Choroid plexus epithelial cell (primary cell): ENCODE measurements at regions not wholly inside any gene's neighbourhood (a gene's known extent, or its start where the extent isn't known, plus 50 kb on each side); places are given as distances from the start of the nearest gene placed in this dataset.
A peak's percentile ranks its signal among the peaks of the same experiment; 100 is the strongest.

Experiments used
- DNase-seq: peaks from one replicate; pipeline ENCODE4 v3.0.0-alpha.2; 2010; ENCODE audit warnings: low read depth
- H3K4me3 ChIP-seq: 2 replicates; pipeline ENCODE4 v1.5.1; 2011; ENCODE audit warnings: low read depth, mild to moderate bottlenecking, control low read depth, low read length, moderate library complexity
- CTCF ChIP-seq: conservative IDR thresholded peaks from 2 replicates; pipeline ENCODE4 v1.5.1; 2011; ENCODE audit warnings: low read depth, mild to moderate bottlenecking, control low read depth, inconsistent platforms, low read length, moderate library complexity

GRCh38 chr1:90579212-90579802 is 137.8 kb downstream of the BARHL2 start:
- DNase-seq: peak; percentile 63
- peak; percentile 63 for TF ChIP-seq CTCF
- H3K4me3 ChIP-seq: no peak overlapping the region

GRCh38 chr1:90574692-90575370 is 142.3 kb downstream of the BARHL2 start:
- H3K4me3 ChIP-seq: no peak overlapping the region
- DNase-seq: no peak
- TF ChIP-seq CTCF: no peak

- no peak for DNase-seq
- no peak for TF ChIP-seq CTCF
- no peak overlapping the region for H3K4me3 ChIP-seq
Observed at GRCh38 chr1:90573736-90574135, 143.4 kb downstream of the BARHL2 start.

GRCh38 chr1:90572446-90572845 is 144.7 kb downstream of the BARHL2 start:
- no peak overlapping the region for H3K4me3 ChIP-seq
- no peak for TF ChIP-seq CTCF

GRCh38 chr1:90568436-90568835 is 148.7 kb downstream of the BARHL2 start:
- DNase-seq: no peak
- TF ChIP-seq CTCF: no peak
- no peak overlapping the region for H3K4me3 ChIP-seq

More at GRCh38 chr1:90572446-90572845, 144.7 kb downstream of the BARHL2 start:
- no peak for DNase-seq

GRCh38 chr1:90564164-90564563 is 152.9 kb downstream of the BARHL2 start:
- DNase-seq: no peak
- H3K4me3 ChIP-seq: no peak overlapping the region
- TF ChIP-seq CTCF: no peak

- no peak for DNase-seq
- H3K4me3 ChIP-seq: no peak overlapping the region
- no peak for TF ChIP-seq CTCF
Observed at GRCh38 chr1:90562892-90563291, 154.2 kb downstream of the BARHL2 start.
